ENCODE measurements at regions not wholly inside any gene's neighbourhood (a gene's known extent, or its start where the extent isn't known, plus 50 kb on each side); places are given as distances from the start of the nearest gene placed in this dataset.

DNA sequence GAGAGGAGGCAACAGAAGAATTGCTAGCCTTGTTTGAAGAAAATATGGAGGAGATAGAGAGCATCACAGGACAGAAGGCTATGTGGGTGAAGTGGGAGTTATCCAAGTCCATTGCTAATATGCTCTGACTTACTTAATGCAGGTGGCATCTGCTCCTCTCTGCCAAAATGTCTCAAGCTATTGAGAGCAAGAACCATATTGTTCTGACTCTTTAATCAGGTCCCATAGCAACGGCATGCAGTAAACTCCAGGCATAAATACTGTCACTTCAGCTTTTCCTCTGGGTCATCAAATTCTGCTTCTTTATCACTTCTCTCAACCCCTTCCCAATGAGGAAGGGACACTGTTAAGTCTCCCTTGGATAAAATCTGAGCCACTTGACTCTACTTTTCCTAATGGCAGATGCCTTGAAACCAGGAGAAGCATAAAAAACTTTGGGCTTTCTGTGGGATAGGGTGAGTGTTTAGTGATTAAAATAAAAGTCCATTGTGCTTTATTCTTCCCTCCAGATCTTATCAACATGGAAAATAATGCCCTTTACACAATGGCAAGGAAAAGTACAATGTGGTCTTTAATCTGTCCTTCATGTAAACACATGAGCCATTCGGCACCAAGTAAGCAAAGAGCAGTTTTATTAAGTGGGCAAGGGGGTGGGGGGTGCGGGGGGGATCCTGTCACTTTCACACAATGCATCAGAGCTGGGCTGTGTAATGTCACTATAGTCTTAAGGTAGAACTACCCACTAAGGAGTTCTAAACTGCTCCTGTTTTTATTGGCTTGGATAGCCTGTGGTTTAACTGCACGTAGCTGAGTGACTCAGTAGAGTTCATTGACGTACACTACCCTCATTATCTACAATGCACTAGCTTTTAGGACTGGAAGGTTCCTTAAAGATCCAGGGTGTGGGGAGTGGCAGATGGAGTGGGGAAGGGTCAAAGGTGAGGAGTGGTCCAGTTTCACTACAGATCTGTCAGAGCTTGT lies 71.0 kb upstream of the TARS1 start:
- Histone ChIP-seq H3K27me3 (ENCODE audit: insufficient read depth, low read length) (no peaks in the 10 kb centered on the region), H3K9me3 (ENCODE audit: insufficient read depth, low read depth, low read length) (no peaks in the 10 kb centered on the region), H3K36me3 (ENCODE audit: insufficient read depth, low read depth, low read length) (no peaks in the 10 kb centered on the region), H3K4me3 (ENCODE audit: low read length) (no peak overlapping the region), H3K27ac (ENCODE audit: low read length) (no peak overlapping the region), H3K4me1 (ENCODE audit: insufficient read depth, low read length) (no peaks in the 10 kb centered on the region), H3K9ac (ENCODE audit: low read depth, low read length) (no peak overlapping the region)

DNA sequence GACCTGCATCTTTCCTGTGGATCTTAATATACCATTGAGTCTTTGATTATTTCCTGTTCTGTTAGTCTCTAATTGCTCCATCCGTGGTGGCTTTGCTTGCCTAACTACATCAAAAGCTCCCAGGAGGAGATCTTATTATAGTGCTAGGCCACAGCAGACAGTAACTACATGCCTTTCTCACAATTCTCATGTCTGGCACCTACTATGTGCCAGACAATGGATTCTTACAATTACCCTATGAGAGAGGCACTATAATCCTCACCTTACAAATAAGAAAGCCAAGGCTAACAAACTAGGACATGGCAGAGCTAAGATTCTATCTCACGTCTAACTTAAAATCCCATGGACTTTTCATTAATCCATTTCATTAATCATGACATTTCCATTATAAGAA lies 70.3 kb upstream of the TARS1 start:
- Histone ChIP-seq H3K9me3 (ENCODE audit: insufficient read depth, low read depth, low read length) (no peaks in the 10 kb centered on the region), H3K27me3 (ENCODE audit: insufficient read depth, low read length) (no peaks in the 10 kb centered on the region), H3K4me3 (ENCODE audit: low read length) (no peak overlapping the region), H3K36me3 (ENCODE audit: insufficient read depth, low read depth, low read length) (no peaks in the 10 kb centered on the region), H3K4me1 (ENCODE audit: insufficient read depth, low read length) (no peaks in the 10 kb centered on the region), H3K9ac (ENCODE audit: low read depth, low read length) (no peak overlapping the region), H3K27ac (ENCODE audit: low read length) (no peak overlapping the region)

DNA sequence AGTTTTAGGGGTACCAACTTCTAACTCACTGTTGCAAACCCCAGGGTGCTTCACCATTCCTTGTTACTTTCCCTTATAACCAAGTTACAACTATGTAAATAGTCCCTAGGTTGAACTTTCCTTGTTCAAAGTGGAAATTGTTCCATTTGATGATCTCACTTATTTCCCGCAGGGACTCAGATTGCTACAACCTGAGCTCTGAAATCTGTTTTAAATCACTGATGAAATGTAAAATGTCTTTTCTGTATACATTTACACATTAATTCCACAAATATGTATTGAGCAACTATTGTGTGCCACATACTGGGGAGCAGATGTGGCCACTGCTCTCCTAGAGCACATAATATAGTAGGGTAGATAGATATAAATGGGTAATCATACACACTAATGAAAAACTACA lies 69.1 kb upstream of the TARS1 start:
- Histone ChIP-seq H3K36me3 (ENCODE audit: insufficient read depth, low read depth, low read length) (no peaks in the 10 kb centered on the region), H3K9me3 (ENCODE audit: insufficient read depth, low read depth, low read length) (no peaks in the 10 kb centered on the region), H3K27ac (ENCODE audit: low read length) (no peak overlapping the region), H3K9ac (ENCODE audit: low read depth, low read length) (no peak overlapping the region), H3K27me3 (ENCODE audit: insufficient read depth, low read length) (no peaks in the 10 kb centered on the region; the same call in 1 of the 2 replicates), H3K4me3 (ENCODE audit: low read length) (no peak overlapping the region), H3K4me1 (ENCODE audit: insufficient read depth, low read length) (no peaks in the 10 kb centered on the region)

DNA sequence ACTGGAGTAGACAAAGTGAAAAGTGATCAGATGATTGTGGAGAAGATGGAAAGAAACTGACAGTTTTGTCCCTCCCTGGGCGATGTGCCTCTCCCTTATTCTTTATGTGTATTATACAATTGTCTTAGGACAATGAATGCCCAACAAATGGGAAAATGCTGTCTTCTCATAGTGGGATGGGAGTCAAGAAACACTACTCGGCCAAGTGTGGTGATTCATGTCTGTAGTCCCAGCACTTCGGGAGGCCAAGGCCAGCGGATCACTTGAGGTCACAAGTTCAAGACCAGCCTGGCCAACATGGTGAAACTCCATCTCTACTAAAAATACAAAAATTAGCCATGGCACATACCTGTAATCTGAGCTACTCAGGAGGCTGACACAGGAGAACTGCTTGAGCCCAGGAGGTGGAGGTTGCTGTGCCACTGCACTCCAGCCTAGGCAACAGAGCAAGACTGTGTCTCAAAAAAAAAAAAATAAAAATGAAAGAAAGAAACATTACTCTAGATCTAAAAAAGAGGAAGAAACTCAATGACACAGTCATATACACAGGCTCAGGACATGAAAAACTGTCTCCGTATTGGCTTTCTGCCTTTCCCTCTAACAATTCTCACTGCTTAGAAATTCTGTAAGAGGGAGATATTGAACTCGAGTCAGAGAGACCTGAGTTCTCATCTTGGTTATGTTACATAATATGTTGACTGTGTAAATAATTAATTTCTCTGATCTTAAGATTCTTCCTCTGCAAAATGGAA lies 67.9 kb upstream of the TARS1 start:
- H3K9ac ChIP-seq (ENCODE audit: low read depth, low read length) = no peak overlapping the region
- no peak overlapping the region for H3K27ac ChIP-seq (ENCODE audit: low read length)
- no peaks in the 10 kb centered on the region for H3K9me3 ChIP-seq (ENCODE audit: insufficient read depth, low read depth, low read length)
- H3K27me3 ChIP-seq (ENCODE audit: insufficient read depth, low read length) = no peaks in the 10 kb centered on the region; the same call in 1 of the 2 replicates
- H3K4me3 ChIP-seq (ENCODE audit: low read length) = no peak overlapping the region
- no peaks in the 10 kb centered on the region for H3K4me1 ChIP-seq (ENCODE audit: insufficient read depth, low read length)
- no peaks in the 10 kb centered on the region for H3K36me3 ChIP-seq (ENCODE audit: insufficient read depth, low read depth, low read length)

DNA sequence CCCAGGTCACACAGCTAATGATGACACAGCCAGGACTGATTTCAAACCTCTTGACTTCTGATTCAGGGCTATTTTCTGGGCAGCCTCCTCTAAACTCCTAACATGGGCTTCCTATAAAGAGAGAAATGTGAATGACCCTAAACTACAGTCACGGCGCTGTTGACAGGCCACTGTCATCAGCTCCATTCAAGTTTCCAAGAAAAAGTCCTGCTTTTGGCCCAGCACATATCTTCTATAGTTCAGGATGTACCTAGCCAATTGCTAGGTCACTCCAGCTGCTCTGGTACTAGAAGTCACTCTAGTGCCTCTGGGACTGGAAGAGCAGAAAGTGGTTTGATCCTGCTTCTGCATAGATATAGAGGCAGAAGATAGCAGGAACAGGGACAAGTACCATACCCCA lies 64.9 kb upstream of the TARS1 start:
- H3K36me3 ChIP-seq (ENCODE audit: insufficient read depth, low read depth, low read length) = no peaks in the 10 kb centered on the region
- H3K27ac ChIP-seq (ENCODE audit: low read length) = no peak overlapping the region
- no peak overlapping the region for H3K9ac ChIP-seq (ENCODE audit: low read depth, low read length)
- no peaks in the 10 kb centered on the region; the same call in 1 of the 2 replicates for H3K27me3 ChIP-seq (ENCODE audit: insufficient read depth, low read length)
- H3K4me3 ChIP-seq (ENCODE audit: low read length) = no peak overlapping the region
- H3K4me1 ChIP-seq (ENCODE audit: insufficient read depth, low read length) = no peaks in the 10 kb centered on the region
- H3K9me3 ChIP-seq (ENCODE audit: insufficient read depth, low read depth, low read length) = no peaks in the 10 kb centered on the region

DNA sequence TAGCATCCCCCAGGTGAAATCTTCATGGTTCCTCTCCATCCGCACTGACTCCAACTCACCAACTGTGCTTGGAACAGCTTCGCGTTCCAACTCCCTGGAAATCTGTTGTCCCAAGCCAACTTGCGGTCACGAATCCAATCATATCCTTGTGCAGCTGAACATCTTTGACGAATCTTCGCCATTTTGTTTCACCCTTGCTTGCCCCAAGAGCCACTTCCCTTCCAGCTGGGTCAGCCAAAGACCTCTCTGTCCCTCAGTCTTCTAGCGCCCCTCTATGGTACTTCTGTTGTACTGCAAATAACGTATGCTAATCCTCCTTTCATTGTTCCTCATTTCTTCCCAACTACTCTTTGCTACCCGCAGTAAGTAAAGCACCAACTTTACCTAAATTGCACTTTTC lies 61.0 kb upstream of the TARS1 start:
- no peaks in the 10 kb centered on the region for H3K4me1 ChIP-seq (ENCODE audit: insufficient read depth, low read length)
- no peak overlapping the region for H3K27ac ChIP-seq (ENCODE audit: low read length)
- no peaks in the 10 kb centered on the region; the same call in 1 of the 2 replicates for H3K27me3 ChIP-seq (ENCODE audit: insufficient read depth, low read length)
- no peaks in the 10 kb centered on the region for H3K36me3 ChIP-seq (ENCODE audit: insufficient read depth, low read depth, low read length)
- peaks cover 2% of the 10 kb centered on the region; the same call in 1 of the 2 replicates for H3K9me3 ChIP-seq (ENCODE audit: insufficient read depth, low read depth, low read length)
- no peak overlapping the region for H3K9ac ChIP-seq (ENCODE audit: low read depth, low read length)
- H3K4me3 ChIP-seq (ENCODE audit: low read length) = no peak overlapping the region

DNA sequence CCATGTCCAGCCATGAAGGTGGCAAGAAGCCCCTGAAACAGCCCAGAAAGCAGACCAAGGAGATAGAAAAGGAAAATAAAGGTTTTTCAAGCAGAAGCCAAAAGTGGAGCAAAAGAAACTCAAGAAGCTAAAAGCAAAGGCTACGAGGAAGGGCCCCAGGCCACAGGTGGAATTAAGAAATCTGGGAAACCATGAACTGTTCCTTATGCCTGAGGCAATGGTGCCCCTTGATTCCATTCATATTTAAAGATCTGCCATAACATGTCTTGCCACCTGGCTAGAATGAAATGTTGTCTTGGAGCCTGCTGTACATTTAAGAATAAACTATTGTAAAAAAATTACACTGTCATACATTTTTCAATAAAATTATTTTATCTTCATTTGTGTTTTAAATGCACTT lies 59.5 kb upstream of the TARS1 start:
- H3K4me3 ChIP-seq (ENCODE audit: low read length) = no peak overlapping the region
- H3K27ac ChIP-seq (ENCODE audit: low read length) = no peak overlapping the region
- H3K27me3 ChIP-seq (ENCODE audit: insufficient read depth, low read length) = no peaks in the 10 kb centered on the region
- no peaks in the 10 kb centered on the region for H3K36me3 ChIP-seq (ENCODE audit: insufficient read depth, low read depth, low read length)
- H3K4me1 ChIP-seq (ENCODE audit: insufficient read depth, low read length) = no peaks in the 10 kb centered on the region
- no peak overlapping the region for H3K9ac ChIP-seq (ENCODE audit: low read depth, low read length)
- H3K9me3 ChIP-seq (ENCODE audit: insufficient read depth, low read depth, low read length) = peaks cover 13% of the 10 kb centered on the region; the same call in 1 of the 2 replicates
